Body of pancreas (tissue), 4 donors: ENCODE measurements at regions not wholly inside any gene's neighbourhood (a gene's known extent, or its start where the extent isn't known, plus 50 kb on each side); places are given as distances from the start of the nearest gene placed in this dataset.

ENCODE experiments used
- CTCF ChIP-seq, 7 experiments: fragments of 450-650 bp in 4 of 7; fragments of 200-600 bp in 3 of 7; sonication (generic) in 3 of 7; IDR thresholded peaks; one replicate each; pipeline ENCODE4 v1.5.1; 2016 to 2019; ENCODE audit warnings: antibody characterized with exemption in 7 of 7
- POLR2A ChIP-seq, 3 donors: fragments of 450-650 bp; IDR thresholded peaks; one replicate each; pipeline ENCODE4 v1.6.1; 2016; ENCODE audit warnings: antibody characterized with exemption in 3 of 3, mild to moderate bottlenecking in 2 of 3

GRCh38 chr9:82082563-82082962 is 94.0 kb downstream of the SPATA31D1 start:
- TF ChIP-seq POLR2A (IDR thresholded peaks at IDR 0.05) (no peak), CTCF (IDR thresholded peaks at IDR 0.05) (no peak)
